ENCODE measurements at regions not wholly inside any gene's neighbourhood (a gene's known extent, or its start where the extent isn't known, plus 50 kb on each side); places are given as distances from the start of the nearest gene placed in this dataset.

DNA sequence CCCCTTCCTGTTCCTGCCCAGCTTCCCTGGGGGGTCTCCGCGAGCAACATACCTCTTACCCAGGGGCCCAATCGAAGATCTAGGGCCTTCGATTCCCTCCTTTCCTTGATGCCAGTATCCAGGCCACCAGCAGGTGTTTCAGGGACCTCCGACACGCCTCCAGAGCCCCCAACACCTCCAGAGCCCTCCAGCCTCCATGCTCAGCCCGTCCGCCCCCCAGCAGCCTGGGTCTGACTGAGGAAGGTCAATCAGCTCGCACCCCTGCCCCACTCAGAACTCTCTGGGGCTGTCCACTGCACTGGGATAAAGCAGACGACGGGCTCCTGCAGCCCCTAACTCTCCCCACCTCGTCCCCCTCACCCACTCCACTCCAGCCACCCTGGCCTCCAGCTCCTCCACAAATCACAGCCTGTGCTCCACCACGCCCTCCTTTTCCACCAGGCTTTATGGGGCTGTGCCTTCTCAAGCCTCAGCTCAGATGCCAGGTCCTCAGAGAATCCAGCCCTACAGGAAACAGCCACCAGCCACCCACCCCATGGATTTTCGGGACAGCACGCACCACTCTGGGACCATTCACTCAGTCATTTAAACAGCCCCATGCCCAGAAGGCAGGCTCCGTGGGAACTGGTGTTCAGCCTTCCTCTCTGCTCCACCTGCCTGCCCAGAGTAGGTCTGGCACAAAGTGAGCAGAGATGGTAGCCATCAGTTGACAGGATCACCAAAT lies 247.1 kb downstream of the RBFOX3 start:
- Histone ChIP-seq H4K20me1 (ENCODE audit: insufficient read depth, low read depth, low read length) (no peaks in the 10 kb centered on the region), H3K9ac (ENCODE audit: low read length) (no peak overlapping the region), H3K79me2 (ENCODE audit: low read length) (no peaks in the 10 kb centered on the region), H3K36me3 (ENCODE audit: insufficient read depth, low read length) (no peaks in the 10 kb centered on the region), H3K4me2 (ENCODE audit: low read depth, low read length, poor library complexity, severe bottlenecking) (no peak overlapping the region), H3K4me1 (ENCODE audit: low read length) (no peaks in the 10 kb centered on the region), H3K9me3 (ENCODE audit: low read length) (no peaks in the 10 kb centered on the region), H3K27me3 (ENCODE audit: low read length) (no peaks in the 10 kb centered on the region), H2AFZ (ENCODE audit: low read length) (no peak overlapping the region), H3K9me2 (replicated peaks; ENCODE audit: insufficient read depth, low read length) (no peaks in the 10 kb centered on the region), H3K4me3 (ENCODE audit: low read length) (no peak overlapping the region), H3K27ac (ENCODE audit: low read length) (no peak overlapping the region)
- DNase-seq: no peak

DNA sequence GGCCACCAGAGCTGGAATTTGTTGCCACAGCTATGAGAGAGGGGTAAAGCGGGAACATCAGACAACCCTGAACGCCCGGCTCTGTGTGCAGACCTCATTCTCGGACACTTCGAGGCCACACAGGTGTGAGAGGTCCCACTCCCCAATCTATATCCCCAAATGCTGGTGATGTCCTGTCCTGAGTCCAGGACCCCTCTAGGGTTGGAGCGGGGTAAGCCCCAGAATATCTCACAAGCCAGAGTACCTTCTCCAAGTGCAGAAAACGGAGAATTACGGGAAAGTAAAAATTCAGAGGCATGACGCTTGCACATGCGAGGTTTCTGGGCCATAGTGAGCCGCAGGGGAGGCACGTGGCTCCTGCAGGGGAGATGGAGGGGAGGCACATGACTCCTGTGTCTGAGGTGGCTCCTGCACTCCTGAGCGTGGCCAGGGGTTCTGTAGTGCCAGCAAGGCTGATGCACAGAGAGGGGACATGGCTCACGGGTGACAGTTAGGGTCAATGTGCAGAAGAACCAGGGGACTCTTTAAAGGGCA lies 248.0 kb downstream of the RBFOX3 start:
- H3K4me3 ChIP-seq (ENCODE audit: low read length): no peak overlapping the region
- no peaks in the 10 kb centered on the region for H3K36me3 ChIP-seq (ENCODE audit: insufficient read depth, low read length)
- no peak overlapping the region for H3K4me2 ChIP-seq (ENCODE audit: low read depth, low read length, poor library complexity, severe bottlenecking)
- H3K27ac ChIP-seq (ENCODE audit: low read length): no peak overlapping the region
- no peak for DNase-seq
- H3K27me3 ChIP-seq (ENCODE audit: low read length): no peaks in the 10 kb centered on the region
- H3K9me3 ChIP-seq (ENCODE audit: low read length): no peaks in the 10 kb centered on the region
- H2AFZ ChIP-seq (ENCODE audit: low read length): no peak overlapping the region
- no peaks in the 10 kb centered on the region for H4K20me1 ChIP-seq (ENCODE audit: insufficient read depth, low read depth, low read length)
- H3K4me1 ChIP-seq (ENCODE audit: low read length): no peaks in the 10 kb centered on the region
- H3K9me2 ChIP-seq (replicated peaks; ENCODE audit: insufficient read depth, low read length): no peaks in the 10 kb centered on the region
- no peaks in the 10 kb centered on the region for H3K79me2 ChIP-seq (ENCODE audit: low read length)
- H3K9ac ChIP-seq (ENCODE audit: low read length): no peak overlapping the region

DNA sequence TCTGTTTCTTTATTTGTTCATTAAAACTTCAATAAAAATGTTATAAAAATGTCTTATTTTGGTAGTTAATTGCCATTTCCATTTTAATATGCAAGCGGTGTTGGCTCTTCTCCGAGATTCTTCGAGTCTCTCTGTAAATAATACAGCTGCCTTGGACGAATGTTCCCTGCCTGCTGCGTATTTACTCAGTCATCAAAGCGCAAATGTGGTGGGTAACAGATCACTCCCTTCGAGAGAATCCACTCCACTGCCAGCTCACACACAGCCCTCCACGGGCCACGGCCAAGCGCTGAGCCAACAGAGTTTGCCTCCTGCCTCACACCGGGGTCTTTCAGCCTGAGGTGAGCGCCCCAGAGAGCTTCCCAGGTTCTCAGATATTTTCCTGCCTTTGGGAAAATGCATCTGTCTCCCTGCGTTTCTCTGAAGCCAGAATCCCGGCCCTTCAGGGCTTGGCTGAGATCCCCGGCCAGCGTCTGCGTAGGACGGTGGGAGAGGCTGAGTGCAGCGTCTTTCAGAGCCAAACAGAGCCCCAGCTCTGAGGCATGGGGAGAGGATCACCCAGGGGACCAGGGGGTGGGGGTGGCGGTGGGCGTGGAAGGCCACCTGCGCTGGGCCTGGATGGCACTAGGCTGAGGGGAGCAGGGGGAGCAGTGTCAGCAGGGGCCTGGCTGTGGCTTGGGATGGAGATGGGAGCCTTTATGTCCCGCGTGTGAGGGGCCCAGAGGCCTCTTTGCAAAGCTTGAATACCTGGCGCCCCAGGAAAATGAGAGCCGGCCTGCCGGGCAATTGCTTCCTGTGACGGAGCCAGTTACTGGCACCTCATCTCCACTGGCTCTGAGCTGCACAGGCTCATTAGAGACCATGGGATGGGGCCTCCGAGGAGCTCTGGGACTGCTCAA lies 248.7 kb downstream of the RBFOX3 start:
- H3K4me2 ChIP-seq (ENCODE audit: low read depth, low read length, poor library complexity, severe bottlenecking): no peak overlapping the region
- no peaks in the 10 kb centered on the region for H3K4me1 ChIP-seq (ENCODE audit: low read length)
- no peak overlapping the region for H2AFZ ChIP-seq (ENCODE audit: low read length)
- no peaks in the 10 kb centered on the region for H3K36me3 ChIP-seq (ENCODE audit: insufficient read depth, low read length)
- DNase-seq: no peak
- no peaks in the 10 kb centered on the region for H3K79me2 ChIP-seq (ENCODE audit: low read length)
- H3K4me3 ChIP-seq (ENCODE audit: low read length): no peak overlapping the region
- no peaks in the 10 kb centered on the region for H4K20me1 ChIP-seq (ENCODE audit: insufficient read depth, low read depth, low read length)
- no peak overlapping the region for H3K9ac ChIP-seq (ENCODE audit: low read length)
- no peaks in the 10 kb centered on the region for H3K9me2 ChIP-seq (replicated peaks; ENCODE audit: insufficient read depth, low read length)
- no peaks in the 10 kb centered on the region for H3K27me3 ChIP-seq (ENCODE audit: low read length)
- no peaks in the 10 kb centered on the region for H3K9me3 ChIP-seq (ENCODE audit: low read length)
- no peak overlapping the region for H3K27ac ChIP-seq (ENCODE audit: low read length)

GRCh38 chr17:79361221-79361734 lies 249.6 kb downstream of the RBFOX3 start:
- no peaks in the 10 kb centered on the region for H4K20me1 ChIP-seq (ENCODE audit: insufficient read depth, low read depth, low read length)
- H3K9ac ChIP-seq (ENCODE audit: low read length): no peak overlapping the region
- no peaks in the 10 kb centered on the region; the same call in 1 of the 2 replicates for H3K27me3 ChIP-seq (ENCODE audit: low read length)
- no peaks in the 10 kb centered on the region for H3K4me1 ChIP-seq (ENCODE audit: low read length)
- no peak overlapping the region for H2AFZ ChIP-seq (ENCODE audit: low read length)
- H3K27ac ChIP-seq (ENCODE audit: low read length): no peak overlapping the region
- H3K79me2 ChIP-seq (ENCODE audit: low read length): no peaks in the 10 kb centered on the region
- no peak for DNase-seq
- H3K4me2 ChIP-seq (ENCODE audit: low read depth, low read length, poor library complexity, severe bottlenecking): no peak overlapping the region
- H3K4me3 ChIP-seq (ENCODE audit: low read length): no peak overlapping the region
- H3K36me3 ChIP-seq (ENCODE audit: insufficient read depth, low read length): no peaks in the 10 kb centered on the region
- no peaks in the 10 kb centered on the region for H3K9me3 ChIP-seq (ENCODE audit: low read length)
- H3K9me2 ChIP-seq (replicated peaks; ENCODE audit: insufficient read depth, low read length): no peaks in the 10 kb centered on the region

DNA sequence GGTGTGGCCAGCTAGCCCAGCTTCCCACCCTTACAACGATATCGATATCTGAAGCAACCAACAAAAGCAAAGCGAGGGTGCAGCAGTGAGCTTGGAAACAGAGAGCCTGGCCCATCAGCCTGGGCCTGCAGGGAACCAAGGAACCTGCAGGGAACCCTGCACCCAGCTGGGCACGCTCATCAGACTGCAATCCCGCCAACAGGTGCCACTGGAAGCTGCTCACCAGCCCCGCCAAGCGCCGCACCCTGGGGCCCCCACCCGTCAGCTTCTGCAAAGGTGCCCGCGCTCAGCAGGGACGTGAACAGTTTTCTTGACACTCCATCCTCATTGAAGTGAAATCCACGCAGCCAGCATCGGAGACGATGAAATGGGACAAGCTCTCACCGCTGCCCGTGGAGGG lies 250.7 kb downstream of the RBFOX3 start:
- Histone ChIP-seq H2AFZ (ENCODE audit: low read length) (no peak overlapping the region), H3K4me1 (ENCODE audit: low read length) (no peaks in the 10 kb centered on the region), H3K27ac (ENCODE audit: low read length) (no peak overlapping the region), H3K9me3 (ENCODE audit: low read length) (no peaks in the 10 kb centered on the region), H3K9me2 (replicated peaks; ENCODE audit: insufficient read depth, low read length) (no peaks in the 10 kb centered on the region), H4K20me1 (ENCODE audit: insufficient read depth, low read depth, low read length) (no peaks in the 10 kb centered on the region), H3K79me2 (ENCODE audit: low read length) (no peaks in the 10 kb centered on the region), H3K9ac (ENCODE audit: low read length) (no peak overlapping the region), H3K36me3 (ENCODE audit: insufficient read depth, low read length) (no peaks in the 10 kb centered on the region), H3K4me2 (ENCODE audit: low read depth, low read length, poor library complexity, severe bottlenecking) (no peak overlapping the region), H3K4me3 (ENCODE audit: low read length) (no peak overlapping the region), H3K27me3 (ENCODE audit: low read length) (no peaks in the 10 kb centered on the region; the same call in 1 of the 2 replicates)
- no peak for DNase-seq

GRCh38 chr17:79356839-79357447 lies 253.9 kb downstream of the RBFOX3 start:
- Histone ChIP-seq H2AFZ (ENCODE audit: low read length) (no peak overlapping the region), H4K20me1 (ENCODE audit: insufficient read depth, low read depth, low read length) (no peaks in the 10 kb centered on the region), H3K36me3 (ENCODE audit: insufficient read depth, low read length) (no peaks in the 10 kb centered on the region), H3K4me1 (ENCODE audit: low read length) (no peaks in the 10 kb centered on the region), H3K9ac (ENCODE audit: low read length) (no peak overlapping the region), H3K27me3 (ENCODE audit: low read length) (no peaks in the 10 kb centered on the region; the same call in 1 of the 2 replicates), H3K4me2 (ENCODE audit: low read depth, low read length, poor library complexity, severe bottlenecking) (no peak overlapping the region), H3K79me2 (ENCODE audit: low read length) (no peaks in the 10 kb centered on the region), H3K9me3 (ENCODE audit: low read length) (0 out of 2 replicates have a peak, but pooled peaks cover 4% of the 10 kb centered on the region), H3K4me3 (ENCODE audit: low read length) (no peak overlapping the region), H3K27ac (ENCODE audit: low read length) (no peak overlapping the region), H3K9me2 (replicated peaks; ENCODE audit: insufficient read depth, low read length) (no peaks in the 10 kb centered on the region)
- DNase-seq: no peak

GRCh38 chr17:79355165-79355564 lies 255.7 kb downstream of the RBFOX3 start:
- Histone ChIP-seq H3K9me3 (ENCODE audit: low read length) (0 out of 2 replicates have a peak, but pooled peaks cover 4% of the 10 kb centered on the region), H3K4me1 (ENCODE audit: low read length) (no peaks in the 10 kb centered on the region), H3K27ac (ENCODE audit: low read length) (no peak overlapping the region), H3K4me2 (ENCODE audit: low read depth, low read length, poor library complexity, severe bottlenecking) (no peak overlapping the region), H3K9me2 (replicated peaks; ENCODE audit: insufficient read depth, low read length) (no peaks in the 10 kb centered on the region), H3K27me3 (ENCODE audit: low read length) (no peaks in the 10 kb centered on the region; the same call in 1 of the 2 replicates), H3K36me3 (ENCODE audit: insufficient read depth, low read length) (no peaks in the 10 kb centered on the region), H3K4me3 (ENCODE audit: low read length) (no peak overlapping the region), H4K20me1 (ENCODE audit: insufficient read depth, low read depth, low read length) (no peaks in the 10 kb centered on the region), H3K79me2 (ENCODE audit: low read length) (no peaks in the 10 kb centered on the region), H3K9ac (ENCODE audit: low read length) (no peak overlapping the region), H2AFZ (ENCODE audit: low read length) (no peak overlapping the region)
- DNase-seq: no peak
